Ecto neural progenitor cell (in vitro differentiated cells): ENCODE measurements at regions not wholly inside any gene's neighbourhood (a gene's known extent, or its start where the extent isn't known, plus 50 kb on each side); places are given as distances from the start of the nearest gene placed in this dataset.

Experiments used
- DNase-seq: peaks from one replicate; pipeline ENCODE4 v3.0.0-alpha.2; 2018; ENCODE audit warnings: low spot score

DNA sequence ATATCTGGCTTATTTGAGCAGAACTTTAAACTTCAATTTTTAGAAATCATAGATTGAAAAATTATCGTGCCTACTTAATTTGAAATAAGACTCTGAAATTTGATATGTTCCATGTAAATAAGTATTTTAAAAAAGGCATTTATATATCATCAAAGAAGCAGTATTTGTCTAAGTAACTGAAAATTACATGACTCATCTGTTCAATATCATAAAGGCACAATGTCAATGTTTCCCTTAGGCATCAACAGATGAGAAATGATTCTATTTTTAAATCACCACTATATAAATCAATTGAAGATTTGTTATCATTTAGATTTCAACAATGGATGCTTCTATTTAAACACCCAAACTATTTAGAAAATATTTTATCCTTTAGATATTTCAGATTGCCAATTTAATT lies 142.9 kb upstream of the POU5F2 start:
- no peak for DNase-seq

DNA sequence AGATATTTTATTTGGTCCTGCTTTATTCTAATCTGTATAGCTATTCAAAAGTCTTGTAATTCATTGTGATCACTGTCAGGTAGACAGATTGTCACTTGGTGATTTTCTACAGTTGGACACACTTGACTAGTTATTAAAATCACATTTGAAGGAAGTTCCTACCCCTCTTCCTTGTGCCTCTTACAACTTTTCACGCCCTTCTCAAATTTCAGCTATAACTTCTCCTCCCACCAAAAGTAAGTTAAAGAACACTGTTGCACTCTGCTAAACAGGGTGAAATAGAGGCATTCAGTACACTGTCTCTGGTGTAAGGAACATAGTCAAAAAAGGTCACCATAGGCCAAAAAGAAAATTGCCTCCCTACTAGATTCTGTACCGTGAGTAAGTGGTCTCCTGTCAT lies 142.1 kb upstream of the POU5F2 start:
- DNase-seq: no peak

DNA sequence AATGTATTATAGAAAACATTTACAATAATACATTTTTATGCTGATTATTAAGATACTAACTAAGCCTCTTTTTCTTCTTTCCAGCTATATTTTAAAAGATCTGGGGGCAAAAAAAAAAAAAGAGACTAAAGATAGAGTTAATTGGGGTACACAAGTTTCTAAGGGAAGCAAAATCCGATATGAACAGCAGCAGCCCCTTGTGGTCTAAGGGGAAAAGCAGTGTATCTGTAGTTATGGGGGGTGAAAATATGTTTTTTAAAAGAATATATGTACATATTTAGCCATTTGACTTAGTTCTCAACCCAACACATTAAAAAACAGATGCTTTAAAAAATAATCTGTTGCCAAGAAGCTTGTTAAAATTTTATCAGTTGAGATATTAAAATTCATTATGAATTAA lies 134.3 kb upstream of the POU5F2 start:
- no peak for DNase-seq

DNA sequence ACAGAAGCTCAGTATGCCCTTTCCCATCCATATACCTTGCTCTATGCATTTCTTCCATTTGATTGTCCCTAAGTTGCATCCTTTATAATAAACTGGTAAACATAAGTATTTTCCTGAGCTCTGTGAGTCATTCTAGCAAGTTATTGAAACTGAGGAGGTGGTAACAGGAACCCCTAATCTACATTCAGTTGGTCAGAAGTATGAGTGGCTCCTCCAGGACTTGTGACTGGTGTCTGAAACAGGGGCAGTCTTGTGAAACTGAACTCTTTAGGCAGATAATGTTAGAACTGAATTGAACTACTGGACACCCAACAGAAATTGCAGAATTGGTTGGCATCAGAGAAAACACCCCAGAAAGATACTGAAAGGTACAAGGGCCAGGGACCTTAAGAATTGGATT lies 133.1 kb upstream of the POU5F2 start:
- no peak for DNase-seq

DNA sequence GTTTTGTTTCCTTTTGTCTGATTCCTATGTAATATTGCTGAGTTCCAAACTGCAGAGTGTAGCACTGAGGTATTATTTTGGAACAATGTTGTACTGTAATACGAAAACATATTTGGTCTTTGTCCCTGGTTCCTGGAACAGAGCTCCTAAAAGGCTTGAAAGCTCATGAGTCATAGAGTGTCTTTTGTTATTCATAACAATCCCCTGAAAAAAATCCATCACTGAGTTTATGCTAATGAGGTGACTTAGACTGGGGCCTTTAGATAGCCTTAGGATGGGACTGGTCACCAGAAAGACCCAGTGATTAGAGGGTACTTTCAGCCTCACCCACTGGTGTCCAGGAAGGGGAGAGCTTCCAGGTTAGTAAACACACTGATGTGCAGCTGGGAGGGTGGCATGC lies 132.7 kb upstream of the POU5F2 start:
- DNase-seq: no peak

DNA sequence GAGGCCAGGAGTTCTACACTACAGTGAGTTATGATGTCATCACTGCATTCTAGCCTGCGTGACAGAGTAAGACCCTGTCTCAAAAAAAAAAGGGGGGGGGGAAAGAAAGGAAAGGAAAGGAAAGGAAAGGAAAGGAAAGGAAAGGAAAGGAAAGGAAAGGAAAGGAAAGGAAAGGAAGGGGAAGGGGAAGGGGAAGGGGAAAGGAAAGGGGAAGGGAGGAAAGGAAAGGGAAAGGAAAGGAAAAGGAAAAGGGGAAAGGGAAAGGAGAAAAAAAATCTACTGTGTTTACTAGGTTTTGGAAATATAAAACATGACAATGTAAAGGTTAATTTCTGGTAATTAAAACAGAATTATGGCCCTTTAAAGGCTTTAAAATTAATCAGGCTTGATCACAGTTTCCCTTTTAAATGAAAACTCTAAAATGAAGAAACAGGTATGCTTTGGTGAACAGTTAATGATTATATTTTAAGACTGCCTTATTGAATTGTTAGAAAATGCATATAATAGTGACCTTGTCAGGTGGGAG lies 131.9 kb upstream of the POU5F2 start:
- DNase-seq: no peak

DNA sequence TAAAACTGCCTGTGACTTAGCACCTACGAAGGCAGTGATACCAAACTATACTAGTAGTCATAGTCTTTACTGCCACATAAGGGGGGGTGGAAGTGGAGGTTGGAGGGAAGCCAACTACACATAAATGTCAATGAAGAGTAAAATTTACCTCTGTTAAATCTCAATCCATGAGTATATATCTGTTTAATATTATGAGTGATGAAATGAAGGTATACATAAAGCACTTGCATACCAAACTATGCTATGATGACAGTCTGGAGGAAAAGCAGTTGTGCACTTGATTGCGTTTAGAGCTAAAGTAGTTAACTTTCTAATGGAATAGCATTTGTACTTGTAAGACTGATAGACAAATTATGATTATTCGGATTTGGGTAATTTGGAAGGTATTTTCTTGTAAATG lies 129.2 kb upstream of the POU5F2 start:
- no peak for DNase-seq

DNA sequence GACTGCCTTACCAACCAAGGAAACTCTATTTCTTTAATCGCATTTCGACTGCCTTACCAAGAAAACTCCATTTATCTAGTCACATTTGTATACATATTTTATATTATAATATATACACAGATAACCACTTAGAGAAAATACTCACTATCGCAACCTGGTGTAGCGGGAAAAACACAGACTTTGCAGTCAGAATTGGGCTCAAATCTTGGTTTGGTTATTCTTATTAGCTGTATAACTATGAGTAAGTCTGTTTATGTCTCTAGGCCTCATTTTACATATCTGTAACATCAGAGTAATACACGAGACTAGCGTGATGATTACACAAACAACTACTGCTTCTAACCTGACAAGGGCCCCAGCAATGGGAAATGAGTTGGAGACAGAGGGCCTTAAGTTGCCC lies 127.5 kb upstream of the POU5F2 start:
- DNase-seq: no peak

DNA sequence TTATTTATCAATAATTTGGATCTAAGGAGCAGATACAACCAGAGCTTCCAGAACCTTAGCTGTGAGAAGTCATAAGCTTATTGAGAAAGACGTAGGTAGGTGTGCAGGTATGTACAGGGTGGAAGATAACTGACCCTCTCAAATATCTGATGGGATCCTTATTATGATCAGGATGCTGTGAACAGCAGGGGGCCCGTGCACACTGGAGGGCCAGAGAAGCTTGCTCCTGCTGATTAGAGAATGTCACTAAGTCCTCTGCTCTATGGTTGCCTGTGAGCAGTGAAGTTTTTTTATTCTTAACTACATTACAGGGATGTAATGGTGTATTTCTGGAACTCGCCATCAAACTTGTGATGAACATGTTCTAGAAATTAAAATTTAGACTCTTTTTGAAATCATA lies 108.9 kb upstream of the POU5F2 start:
- DNase-seq: no peak

DNA sequence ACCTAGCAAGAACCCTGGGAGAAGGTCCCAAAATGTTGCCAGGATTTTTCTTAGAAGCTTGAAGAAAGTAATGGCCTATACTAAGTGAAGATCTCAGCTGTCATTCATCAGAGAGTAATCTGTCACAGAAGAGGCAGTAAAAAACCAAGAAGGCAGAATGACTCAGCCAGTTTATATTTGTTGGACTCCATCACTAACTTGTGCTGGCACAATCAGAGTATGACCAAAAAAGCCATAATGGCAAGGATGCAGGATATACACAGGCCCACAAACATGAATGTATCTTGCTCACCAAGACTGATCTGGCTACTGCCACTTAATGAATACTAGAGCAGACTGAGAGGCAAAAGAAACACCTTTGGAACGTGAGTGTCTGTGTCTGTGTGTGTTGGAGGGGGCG lies 104.0 kb upstream of the POU5F2 start:
- DNase-seq: no peak

DNA sequence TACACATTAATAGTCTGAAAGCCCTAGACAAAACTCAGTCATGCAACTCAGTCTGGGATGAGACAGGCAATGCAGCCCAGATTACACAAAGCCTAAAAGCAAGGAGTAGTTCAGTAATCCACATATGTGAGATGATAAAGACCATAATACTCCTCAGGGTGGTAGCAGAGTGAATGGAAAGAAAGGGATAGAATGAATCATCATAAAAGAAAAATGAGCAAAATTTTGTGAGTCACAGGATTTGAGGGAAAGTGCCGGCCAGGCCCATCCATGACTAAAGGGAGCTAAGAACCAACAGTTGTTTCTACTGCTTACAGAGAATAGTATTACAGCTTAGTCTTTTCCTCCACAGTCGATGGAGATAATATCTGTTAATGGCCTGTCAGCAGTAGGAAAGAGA lies 90.0 kb upstream of the POU5F2 start:
- no peak for DNase-seq

DNA sequence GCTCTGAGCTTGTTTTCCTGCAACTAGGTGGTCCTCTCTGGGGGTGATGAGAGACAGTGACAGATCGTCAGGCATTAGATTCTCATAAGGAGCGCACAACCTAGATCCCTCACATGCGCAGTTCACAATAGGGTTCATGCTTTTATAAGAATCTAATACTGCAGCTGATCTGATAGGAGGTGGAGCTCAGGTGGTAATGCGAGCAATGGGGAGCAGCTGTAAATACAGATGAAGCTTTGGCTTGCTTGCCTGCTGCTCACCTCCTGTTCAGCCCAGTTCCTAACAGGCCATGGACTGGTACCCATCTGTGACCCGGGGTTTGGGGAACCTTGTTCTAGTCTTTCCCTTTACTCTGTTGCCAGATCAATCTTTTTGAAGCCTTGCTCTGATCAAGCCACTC lies 89.5 kb upstream of the POU5F2 start:
- no peak for DNase-seq

DNA sequence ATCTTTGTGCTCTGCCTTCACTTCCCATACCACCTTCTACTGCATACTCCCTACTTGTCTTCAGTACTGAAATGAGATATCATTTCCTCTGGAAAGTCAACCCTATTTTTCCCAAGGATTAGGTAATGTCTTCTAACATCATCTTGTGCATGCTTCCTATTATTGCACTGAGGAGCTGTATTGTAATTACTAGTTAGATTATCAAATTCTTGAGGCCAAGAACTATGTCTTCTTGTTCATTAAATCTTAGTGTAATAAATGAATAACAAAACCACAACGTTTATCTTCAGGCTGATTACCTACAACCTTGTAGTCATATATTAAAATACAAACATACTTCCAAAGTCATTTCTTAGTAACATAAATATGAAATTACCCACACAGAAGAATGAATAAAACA lies 87.9 kb upstream of the POU5F2 start:
- DNase-seq: no peak

DNA sequence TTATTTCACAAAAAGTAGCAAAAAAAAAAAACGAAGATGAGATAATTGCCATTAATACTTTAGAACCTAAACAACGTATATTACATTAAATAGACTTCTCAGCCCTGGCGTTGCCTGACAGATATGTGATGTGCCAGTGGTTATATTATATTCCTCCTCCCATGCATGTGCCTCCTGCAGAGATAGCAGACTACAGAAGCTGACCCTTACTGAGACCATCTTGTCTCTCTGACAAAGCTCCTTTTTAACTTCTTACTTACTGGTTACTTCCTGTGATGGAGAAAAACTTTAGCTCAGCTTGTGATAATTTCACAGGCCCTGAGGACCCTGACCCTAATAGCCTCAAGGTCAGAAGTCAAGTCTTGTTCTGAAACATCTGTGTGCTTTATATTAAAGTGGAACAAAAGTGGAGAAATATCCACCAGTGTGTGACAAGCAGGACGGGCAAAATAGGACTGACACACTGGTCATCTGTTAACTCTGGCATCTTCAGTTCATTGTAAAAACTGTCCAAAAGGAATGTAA lies 80.6 kb upstream of the POU5F2 start:
- DNase-seq: peak; percentile 53

DNA sequence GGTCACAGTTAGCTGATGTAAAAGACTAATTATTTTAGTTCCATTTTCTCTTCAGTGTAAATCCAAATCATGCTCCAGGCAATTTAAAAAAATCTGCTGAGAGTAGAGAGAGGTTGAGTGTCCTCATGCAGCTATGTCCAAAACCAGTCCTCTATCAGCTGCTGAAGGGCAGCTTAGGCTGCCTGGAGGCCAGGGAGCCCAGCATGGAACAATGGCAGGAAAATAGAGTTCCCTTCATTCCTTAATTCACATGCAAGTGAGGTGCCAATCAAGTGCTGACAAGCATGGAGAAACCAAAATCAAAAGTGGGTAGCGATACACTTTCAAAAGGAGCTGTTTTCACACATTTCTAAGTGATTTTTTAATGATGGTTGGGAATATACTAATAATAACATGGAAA lies 78.3 kb upstream of the POU5F2 start:
- DNase-seq: peak; percentile 54

DNA sequence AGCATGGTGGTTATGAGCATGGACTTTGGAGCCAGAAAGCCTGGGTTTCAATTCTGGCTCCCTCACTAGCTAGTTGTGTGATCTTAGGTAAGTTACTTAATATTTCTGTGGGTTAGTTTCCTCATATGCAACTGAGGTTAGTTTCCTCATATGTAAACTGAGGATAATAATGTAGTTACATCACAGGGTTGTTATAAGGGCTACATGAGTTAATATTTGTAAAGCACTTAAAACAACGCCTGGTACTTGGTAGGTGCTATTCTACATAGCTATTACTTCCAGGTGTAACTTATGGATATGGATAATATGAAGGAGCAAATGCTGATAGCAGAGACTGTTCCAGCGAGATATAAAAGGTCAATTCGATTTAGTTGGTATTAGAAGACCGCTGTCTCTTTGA lies 69.4 kb upstream of the POU5F2 start:
- no peak for DNase-seq

DNA sequence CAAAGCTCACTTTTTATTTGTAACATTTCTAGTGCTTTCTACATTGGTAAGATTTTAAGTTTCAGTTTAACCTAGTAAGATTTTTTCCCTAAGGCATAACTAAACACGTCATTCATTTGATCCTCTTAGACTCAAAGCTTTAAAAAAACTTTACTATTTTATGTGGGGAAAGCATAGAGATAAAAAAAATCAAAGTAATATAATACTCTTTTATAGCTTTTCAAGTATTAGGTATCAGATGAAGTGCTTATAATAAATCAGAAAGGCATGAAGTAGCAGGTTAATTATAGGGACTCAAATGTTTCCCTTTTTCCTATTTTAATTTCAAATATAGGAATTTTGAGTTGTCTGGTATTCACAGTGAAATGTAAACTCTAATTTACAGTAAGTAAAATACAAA lies 68.0 kb upstream of the POU5F2 start:
- no peak for DNase-seq

DNA sequence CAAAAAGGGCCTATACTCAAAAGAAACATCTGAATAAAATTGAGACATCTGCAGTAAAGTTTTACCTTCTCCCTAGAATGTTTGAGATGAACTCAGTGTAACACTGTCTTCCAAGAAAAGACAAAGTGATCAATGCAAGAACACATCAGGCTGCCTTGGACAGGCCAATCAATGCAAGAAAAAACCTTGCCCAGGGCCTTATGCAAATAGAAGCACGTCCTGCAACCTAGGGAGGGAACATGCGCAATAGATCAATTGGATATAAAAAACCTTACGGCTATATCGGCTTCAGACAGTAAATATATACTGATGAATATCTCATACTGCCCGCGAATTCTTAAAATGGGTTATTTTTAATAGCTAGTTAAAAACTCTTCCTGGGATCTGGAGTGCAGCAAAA lies 66.4 kb upstream of the POU5F2 start:
- DNase-seq: no peak

DNA sequence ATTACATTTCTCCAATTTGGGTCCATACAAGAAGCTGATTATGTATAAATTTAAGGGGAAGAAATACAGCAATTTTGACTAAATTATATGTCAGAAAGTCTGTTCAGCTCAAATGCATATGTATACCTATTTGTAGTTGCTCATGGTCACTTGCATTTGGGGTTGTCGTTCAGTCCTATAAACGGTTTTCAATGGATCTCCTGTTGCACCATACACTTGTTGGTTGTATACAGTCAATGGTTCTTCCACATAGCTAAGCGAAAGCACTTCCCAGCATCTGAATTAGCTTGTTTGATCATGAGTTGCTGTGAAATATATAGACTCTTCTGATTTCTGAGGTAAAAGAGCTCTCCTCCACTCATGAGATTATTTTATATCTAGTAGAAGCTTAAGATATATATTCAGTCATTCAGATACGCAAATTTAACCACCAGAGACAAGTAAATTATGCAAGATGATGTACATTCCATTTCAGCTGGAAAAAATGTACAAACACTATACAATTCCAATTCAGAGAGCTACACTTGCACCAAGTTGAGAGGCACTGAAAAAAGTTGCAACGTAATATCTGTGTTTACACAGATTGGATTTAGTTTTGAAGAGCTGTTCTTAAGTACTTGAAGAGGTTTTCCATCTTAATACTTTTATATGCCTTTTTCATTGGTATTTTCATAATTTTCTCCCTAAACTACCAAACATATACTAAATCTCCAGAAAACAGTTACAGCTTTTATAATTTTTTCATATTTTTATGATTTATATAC lies 64.4 kb upstream of the POU5F2 start:
- DNase-seq: no peak

DNA sequence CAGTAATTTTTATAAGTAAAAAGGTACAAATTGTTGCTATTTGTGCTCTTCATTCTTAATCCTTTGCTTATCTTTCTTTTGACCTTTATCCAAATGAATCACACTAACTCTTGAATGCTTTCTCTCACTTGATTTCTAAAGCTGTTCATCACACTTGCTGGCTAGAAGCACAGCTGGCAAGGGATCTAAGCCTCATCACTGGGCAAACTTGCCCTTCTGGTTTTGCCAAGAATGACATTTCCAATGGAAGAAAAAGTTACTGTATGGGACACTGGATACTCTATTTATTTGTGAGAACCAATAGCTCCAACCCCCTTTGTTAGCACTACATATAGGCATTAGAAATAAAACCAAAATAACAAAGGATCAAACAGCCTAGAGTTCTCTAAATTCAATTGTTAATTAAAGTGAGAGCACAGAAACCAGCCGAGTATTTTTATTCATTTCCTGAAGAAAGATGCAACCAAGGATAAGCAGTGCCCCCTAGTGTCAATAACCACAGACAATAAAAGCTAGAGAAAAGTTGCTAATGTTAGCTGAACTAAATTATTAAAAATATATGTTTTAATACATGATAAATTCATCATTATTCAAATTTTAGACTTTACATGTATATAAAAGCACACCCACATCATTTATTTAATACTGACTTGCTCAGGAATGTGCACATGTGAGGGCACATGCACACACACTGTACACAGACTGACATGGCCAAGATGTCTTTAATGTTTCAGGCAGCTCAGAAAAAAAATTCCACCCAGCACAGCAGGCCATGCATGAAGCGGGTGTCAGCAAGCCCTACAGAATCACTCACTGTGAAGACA lies 59.8 kb upstream of the POU5F2 start:
- DNase-seq: no peak

DNA sequence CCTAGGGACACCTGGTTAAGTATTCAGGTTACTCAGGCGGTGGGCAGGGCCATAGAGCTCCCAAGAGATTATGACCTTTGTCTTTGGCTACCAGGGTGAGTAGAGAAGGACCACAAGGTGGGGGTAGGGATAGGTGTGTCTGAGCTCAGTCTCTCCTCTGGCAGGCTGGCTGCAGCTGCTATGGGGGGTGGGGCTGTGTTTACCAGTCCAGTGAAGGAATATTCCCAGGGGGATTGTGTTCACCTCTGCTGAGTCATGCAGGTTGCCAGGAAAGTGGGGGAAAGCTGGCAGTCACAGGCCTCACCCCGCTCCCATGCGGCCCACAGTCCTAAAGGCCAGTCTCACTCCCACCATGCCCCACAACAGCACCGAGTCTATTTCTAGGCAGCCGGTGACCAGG lies 53.6 kb upstream of the POU5F2 start:
- DNase-seq: no peak

DNA sequence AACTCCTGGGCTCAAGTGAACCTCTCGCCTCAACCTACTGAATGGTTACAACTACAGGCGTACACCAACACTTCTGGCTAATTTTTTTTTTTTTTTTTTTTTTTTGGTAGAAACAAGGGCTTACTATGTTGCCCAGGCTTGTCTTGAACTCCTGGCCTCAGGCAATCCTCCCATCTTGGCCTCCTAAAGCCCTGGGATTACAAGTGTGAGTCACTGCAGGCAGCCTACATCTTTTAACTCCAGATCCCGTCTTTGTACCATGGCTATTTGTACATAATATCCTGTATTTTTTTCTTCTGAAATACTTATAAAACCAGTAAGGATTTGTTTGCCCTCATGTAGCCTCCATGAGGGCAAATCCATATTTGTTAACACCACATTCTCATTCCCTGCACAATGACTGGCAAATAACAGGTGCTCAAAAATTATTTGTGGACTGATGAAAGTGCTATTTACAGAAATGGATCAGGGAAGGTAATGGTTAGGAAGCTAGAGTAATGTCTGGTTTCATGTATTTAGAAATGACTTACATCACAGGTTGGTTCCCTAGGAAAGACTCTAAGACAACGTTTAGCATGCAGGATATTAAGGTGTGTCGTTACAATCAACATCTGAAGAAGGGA lies 51.9 kb upstream of the POU5F2 start:
- DNase-seq: no peak

DNA sequence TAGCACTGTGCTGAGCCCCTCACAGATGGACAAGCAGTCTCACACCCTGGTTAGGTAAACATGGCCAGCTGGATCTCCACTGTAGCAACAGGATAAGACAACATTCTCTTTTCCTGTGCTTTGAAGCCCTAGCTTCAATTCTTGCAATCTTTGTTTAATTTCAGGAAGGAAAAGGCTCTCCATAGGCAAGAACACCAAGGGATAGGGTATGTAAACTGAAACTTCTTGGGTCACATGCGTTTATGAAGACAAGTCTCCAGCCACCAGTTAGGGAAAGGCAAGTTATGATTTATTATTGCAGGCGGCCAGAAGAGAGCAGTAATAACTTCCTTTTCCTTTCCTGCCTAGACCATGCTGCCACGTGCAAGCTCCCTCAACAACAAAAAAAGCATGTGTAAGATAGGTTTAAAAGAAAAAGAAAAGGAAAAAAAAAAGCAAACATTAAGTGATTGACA lies 50.1 kb upstream of the POU5F2 start:
- no peak for DNase-seq
